HEK293 (cell line): ENCODE measurements at regions not wholly inside any gene's neighbourhood (a gene's known extent, or its start where the extent isn't known, plus 50 kb on each side); places are given as distances from the start of the nearest gene placed in this dataset.

Source experiments
- CTCF ChIA-PET: fragments of 350-600 bp; formaldehyde crosslinking; extraction: SDS; loops from one replicate; lab custom pipeline; 2021; ENCODE audit warnings: antibody characterized with exemption; lab: Yijun Ruan, JAX
- POLR2A ChIA-PET: fragments of 300-600 bp; formaldehyde crosslinking; extraction: SDS; loops from one replicate; lab custom pipeline; 2020; ENCODE audit warnings: antibody characterized with exemption, inconsistent platforms; lab: Yijun Ruan, JAX
- H3K27ac ChIP-seq: fragments of 200-500 bp; sonication (Bioruptor generic); 2 replicates; pipeline ENCODE4 v1.5.1; 2014; ENCODE audit warnings: low read depth, low read length, control low read depth, inconsistent platforms; ENCODE audit errors: extremely low read depth
- H3K36me3 ChIP-seq, 2 experiments: fragments of 200-500 bp in 1 of 2; sonication (Bioruptor generic) in 1 of 2; 1 replicate in 1 of 2; 2 replicates in 1 of 2; pipeline ENCODE4 v1.5.1; 2014 to 2017; ENCODE audit warnings: inconsistent platforms in 2 of 2, low read length in 2 of 2; ENCODE audit not compliant: control insufficient read depth in 2 of 2, insufficient read depth in 1 of 2
- H3K4me1 ChIP-seq: fragments of 200-500 bp; sonication (Bioruptor generic); 2 replicates; pipeline ENCODE4 v1.5.1; 2014; ENCODE audit warnings: mild to moderate bottlenecking, low read length, inconsistent platforms; ENCODE audit not compliant: control insufficient read depth, insufficient read depth
- H3K4me3 ChIP-seq: 2 replicates; pipeline ENCODE4 v1.5.1; 2011; ENCODE audit warnings: low read depth, mild to moderate bottlenecking, control low read depth, low read length, moderate library complexity
- H3K9me3 ChIP-seq: fragments of 200-500 bp; sonication (Bioruptor generic); 2 replicates; pipeline ENCODE4 v1.5.1; 2014; ENCODE audit warnings: low read depth, low read length, inconsistent platforms; ENCODE audit not compliant: control insufficient read depth, insufficient read depth
- BCL11A ChIP-seq: fragments of 450-650 bp; formaldehyde crosslinking; IDR thresholded peaks from 2 replicates; pipeline ENCODE4 v1.5.1; 2016; ENCODE audit warnings: low read depth, missing biosample characterization, missing genetic modification characterization
- EGR2 ChIP-seq: fragments of 450-650 bp; formaldehyde crosslinking; IDR thresholded peaks from 2 replicates; pipeline ENCODE4 v1.5.1; 2016; ENCODE audit warnings: low read depth, missing biosample characterization, missing genetic modification characterization
- GLIS1 ChIP-seq: fragments of 450-650 bp; formaldehyde crosslinking; IDR thresholded peaks from 2 replicates; pipeline ENCODE4 v1.5.1; 2016; ENCODE audit warnings: missing biosample characterization, missing genetic modification characterization
- KLF8 ChIP-seq: fragments of 450-650 bp; formaldehyde crosslinking; IDR thresholded peaks from 2 replicates; pipeline ENCODE4 v1.5.1; 2016; ENCODE audit warnings: missing biosample characterization, missing genetic modification characterization
- MYNN ChIP-seq: fragments of 450-650 bp; formaldehyde crosslinking; IDR thresholded peaks from 2 replicates; pipeline ENCODE4 v1.5.1; 2016; ENCODE audit warnings: missing biosample characterization, missing genetic modification characterization, borderline replicate concordance
- PBX3 ChIP-seq: sonication (generic); formaldehyde crosslinking; IDR thresholded peaks from 2 replicates; pipeline ENCODE4 v1.8.1; 2022; ENCODE audit warnings: mild to moderate bottlenecking, moderate library complexity, missing genetic modification reagents
- REPIN1 ChIP-seq: fragments of 450-650 bp; formaldehyde crosslinking; IDR thresholded peaks from 2 replicates; pipeline ENCODE4 v1.5.1; 2017; ENCODE audit warnings: missing biosample characterization, missing genetic modification characterization, low read depth
- SETDB1 ChIP-seq: IDR thresholded peaks from one replicate; pipeline ENCODE4 v1.6.1; 2017; ENCODE audit warnings: mild to moderate bottlenecking, low read length, moderate library complexity, mixed read lengths; ENCODE audit not compliant: insufficient read length
- ZBTB17 ChIP-seq: fragments of 450-650 bp; formaldehyde crosslinking; IDR thresholded peaks from 2 replicates; pipeline ENCODE4 v1.5.1; 2016; ENCODE audit warnings: missing biosample characterization, missing genetic modification characterization
- ZFP69B ChIP-seq: fragments of 450-650 bp; formaldehyde crosslinking; IDR thresholded peaks from 2 replicates; pipeline ENCODE4 v1.5.1; 2016; ENCODE audit warnings: missing biosample characterization, missing genetic modification characterization
- ZNF10 ChIP-seq: fragments of 450-650 bp; formaldehyde crosslinking; IDR thresholded peaks from 2 replicates; pipeline ENCODE4 v1.5.1; 2017; ENCODE audit warnings: missing biosample characterization, missing genetic modification characterization
- ZNF133 ChIP-seq: fragments of 450-650 bp; formaldehyde crosslinking; IDR thresholded peaks from 2 replicates; pipeline ENCODE4 v1.5.1; 2016; ENCODE audit warnings: missing biosample characterization, missing genetic modification characterization
- ZNF148 ChIP-seq: fragments of 450-650 bp; formaldehyde crosslinking; IDR thresholded peaks from 2 replicates; pipeline ENCODE4 v1.5.0; 2017; ENCODE audit warnings: missing biosample characterization, missing genetic modification characterization, borderline replicate concordance
- ZNF2 ChIP-seq: fragments of 450-650 bp; formaldehyde crosslinking; IDR thresholded peaks from 2 replicates; pipeline ENCODE4 v1.5.1; 2016; ENCODE audit warnings: missing biosample characterization, missing genetic modification characterization
- ZNF221 ChIP-seq: fragments of 450-650 bp; formaldehyde crosslinking; IDR thresholded peaks from 2 replicates; pipeline ENCODE4 v1.5.1; 2017; ENCODE audit warnings: missing biosample characterization, missing genetic modification characterization, borderline replicate concordance
- ZNF324 ChIP-seq: fragments of 450-650 bp; formaldehyde crosslinking; IDR thresholded peaks from 2 replicates; pipeline ENCODE4 v1.5.1; 2016; ENCODE audit warnings: missing biosample characterization, missing genetic modification characterization
- ZNF488 ChIP-seq: fragments of 450-650 bp; formaldehyde crosslinking; IDR thresholded peaks from 2 replicates; pipeline ENCODE4 v1.5.1; 2016; ENCODE audit warnings: missing biosample characterization, missing genetic modification characterization
- ZNF513 ChIP-seq: fragments of 450-650 bp; IDR thresholded peaks from 2 replicates; pipeline ENCODE4 v1.5.1; 2018; ENCODE audit warnings: missing biosample characterization, missing genetic modification characterization
- ZNF555 ChIP-seq: fragments of 450-650 bp; formaldehyde crosslinking; conservative IDR thresholded peaks from 2 replicates; pipeline ENCODE4 v1.5.1; 2017; ENCODE audit warnings: missing biosample characterization, mild to moderate bottlenecking, missing genetic modification characterization, inconsistent platforms
- ZNF624 ChIP-seq: fragments of 450-650 bp; formaldehyde crosslinking; IDR thresholded peaks from 2 replicates; pipeline ENCODE4 v1.5.1; 2017; ENCODE audit warnings: missing biosample characterization, missing genetic modification characterization
- ZNF701 ChIP-seq: fragments of 450-650 bp; formaldehyde crosslinking; IDR thresholded peaks from 2 replicates; pipeline ENCODE4 v1.5.1; 2016; ENCODE audit warnings: missing biosample characterization, missing genetic modification characterization
- ZNF707 ChIP-seq: fragments of 450-650 bp; formaldehyde crosslinking; IDR thresholded peaks from 2 replicates; pipeline ENCODE4 v1.5.1; 2016; ENCODE audit warnings: missing biosample characterization, missing genetic modification characterization
- ZNF76 ChIP-seq: fragments of 450-650 bp; formaldehyde crosslinking; IDR thresholded peaks from 2 replicates; pipeline ENCODE4; 2016; ENCODE audit warnings: low read depth, missing biosample characterization, missing genetic modification characterization, borderline replicate concordance
- ZSCAN16 ChIP-seq: fragments of 450-650 bp; formaldehyde crosslinking; IDR thresholded peaks from 2 replicates; pipeline ENCODE4 v1.5.1; 2016; ENCODE audit warnings: missing biosample characterization, missing genetic modification characterization
- ZSCAN4 ChIP-seq: fragments of 450-650 bp; formaldehyde crosslinking; IDR thresholded peaks from 2 replicates; pipeline ENCODE4 v1.5.1; 2017; ENCODE audit warnings: missing biosample characterization, missing genetic modification characterization
- ZXDB ChIP-seq: fragments of 450-650 bp; formaldehyde crosslinking; IDR thresholded peaks from 2 replicates; pipeline ENCODE4 v1.5.1; 2016; ENCODE audit warnings: missing biosample characterization, missing genetic modification characterization

- Histone ChIP-seq H3K4me3 (no peak overlapping the region), H3K36me3 (no peaks in the 10 kb centered on the region), H3K27ac (no peak overlapping the region), H3K4me1 (no peaks in the 10 kb centered on the region), H3K9me3 (no peaks in the 10 kb centered on the region)
- ChIA-PET CTCF (no interaction called here), POLR2A (no interaction called here)
- TF ChIP-seq MYNN (tag by site-specific recombination) (no peak), ZFP69B (no peak), ZNF488 (tag by site-specific recombination) (no peak), ZNF513 (tag by site-specific recombination) (no peak), ZNF10 (tag by site-specific recombination) (no peak), ZSCAN4 (no peak), ZNF701 (tag by site-specific recombination) (no peak), ZSCAN16 (tag by site-specific recombination) (no peak), ZNF2 (no peak), ZNF76 (tag by site-specific recombination) (no peak), EGR2 (tag by site-specific recombination) (no peak), ZNF707 (tag by site-specific recombination) (no peak)
These were observed 182.2 kb downstream of the CMPK2 start for GRCh38 chr2:6683516-6683915.

GRCh38 chr2:6685447-6685846 lies 180.3 kb downstream of the CMPK2 start:
- CTCF ChIA-PET = no interaction called here
- POLR2A ChIA-PET = no interaction called here
- H3K27ac ChIP-seq = no peak overlapping the region
- TF ChIP-seq REPIN1 (no peak), SETDB1 (no peak), GLIS1 (tag by site-specific recombination) (no peak), ZNF221 (tag by site-specific recombination) (no peak), ZBTB17 (no peak), ZXDB (tag by site-specific recombination) (no peak), ZNF324 (tag by site-specific recombination) (no peak), BCL11A (tag by site-specific recombination) (no peak), ZNF555 (tag by site-specific recombination) (no peak), KLF8 (tag by site-specific recombination) (no peak), ZNF133 (tag by site-specific recombination) (no peak), ZNF513 (tag by site-specific recombination) (no peak), ZNF148 (tag by site-specific recombination) (no peak), ZNF624 (tag by site-specific recombination) (no peak), PBX3 (no peak)

More at GRCh38 chr2:6685447-6685846, 180.3 kb downstream of the CMPK2 start:
- Histone ChIP-seq H3K36me3 (no peaks in the 10 kb centered on the region), H3K4me3 (no peak overlapping the region), H3K9me3 (no peaks in the 10 kb centered on the region), H3K4me1 (no peaks in the 10 kb centered on the region)
